Neuronal stem cell (in vitro differentiated cells): ENCODE measurements at regions not wholly inside any gene's neighbourhood (a gene's known extent, or its start where the extent isn't known, plus 50 kb on each side); places are given as distances from the start of the nearest gene placed in this dataset.

Experiments
- DNase-seq: peaks from one replicate; pipeline ENCODE4 v3.0.0-alpha.2; 2013; ENCODE audit warnings: low spot score
- H2AFZ ChIP-seq: one replicate; pipeline ENCODE4 v1.6.1; 2013; ENCODE audit warnings: mild to moderate bottlenecking, low read length, inconsistent platforms
- H2AK5ac ChIP-seq: 2 replicates; pipeline ENCODE4 v1.6.1; 2013; ENCODE audit warnings: low read depth, mild to moderate bottlenecking, inconsistent platforms, low read length, moderate library complexity, mixed read lengths
- H2BK120ac ChIP-seq: 2 replicates; pipeline ENCODE4 v1.6.1; 2013; ENCODE audit warnings: low read depth, mild to moderate bottlenecking, inconsistent platforms, low read length, moderate library complexity, mixed read lengths
- H2BK12ac ChIP-seq: one replicate; pipeline ENCODE4 v1.6.1; 2013; ENCODE audit warnings: low read length, inconsistent platforms
- H2BK15ac ChIP-seq: 2 replicates; pipeline ENCODE4 v1.6.1; 2013; ENCODE audit warnings: mild to moderate bottlenecking, low read length, inconsistent platforms, mixed read lengths
- H2BK5ac ChIP-seq: one replicate; pipeline ENCODE4 v1.6.1; 2013; ENCODE audit warnings: inconsistent platforms, mild to moderate bottlenecking, low read length, moderate library complexity
- H3K14ac ChIP-seq: one replicate; pipeline ENCODE4 v1.6.1; 2013; ENCODE audit warnings: low read length, inconsistent platforms
- H3K18ac ChIP-seq: 2 replicates; pipeline ENCODE4 v1.6.1; 2013; ENCODE audit warnings: low read length, inconsistent platforms
- H3K23ac ChIP-seq: 2 replicates; pipeline ENCODE4 v1.6.1; 2013; ENCODE audit warnings: low read depth, mild to moderate bottlenecking, mixed read lengths, low read length, inconsistent platforms; ENCODE audit not compliant: poor library complexity
- H3K27ac ChIP-seq: replicated peaks from 3 replicates; pipeline ENCODE4 v1.5.1; 2013; ENCODE audit warnings: low read length, inconsistent platforms
- H3K27me3 ChIP-seq, 3 experiments: 2 replicates each; pipeline ENCODE4 v1.6.1; 2013; ENCODE audit warnings: low read length in 3 of 3, mild to moderate bottlenecking in 2 of 3, inconsistent platforms in 1 of 3, low read depth in 1 of 3, mixed read lengths in 1 of 3, moderate library complexity in 1 of 3; ENCODE audit not compliant: control insufficient read depth in 3 of 3, insufficient read depth in 3 of 3
- H3K36me3 ChIP-seq, 2 donors: replicated peaks in 1 of 2; 2 replicates each; pipeline ENCODE4 v1.6.1; 2013; ENCODE audit warnings: low read length in 2 of 2; ENCODE audit not compliant: control insufficient read depth in 2 of 2, insufficient read depth in 2 of 2
- H3K4ac ChIP-seq: 2 replicates; pipeline ENCODE4 v1.6.1; 2013; ENCODE audit warnings: inconsistent platforms, mild to moderate bottlenecking, low read length, moderate library complexity
- H3K4me1 ChIP-seq, 2 donors: 1 replicate in 1 of 2; 2 replicates in 1 of 2; pipeline ENCODE4 v1.6.1; 2013; ENCODE audit warnings: low read length in 2 of 2, low read depth in 1 of 2; ENCODE audit not compliant: control insufficient read depth in 2 of 2, insufficient read depth in 1 of 2
- H3K4me2 ChIP-seq: one replicate; pipeline ENCODE4 v1.6.1; 2013; ENCODE audit warnings: mild to moderate bottlenecking, low read length, inconsistent platforms; ENCODE audit not compliant: insufficient read depth, poor library complexity, severe bottlenecking
- H3K4me3 ChIP-seq, 2 donors: 2 replicates each; pipeline ENCODE4 v1.5.1; 2013; ENCODE audit warnings: low read length in 2 of 2, mild to moderate bottlenecking in 2 of 2, inconsistent platforms in 1 of 2, moderate library complexity in 1 of 2
- H3K79me1 ChIP-seq: one replicate; pipeline ENCODE4 v1.6.1; 2013; ENCODE audit warnings: low read depth, mild to moderate bottlenecking, inconsistent platforms, low read length, moderate library complexity
- H3K9ac ChIP-seq: one replicate; pipeline ENCODE4 v1.6.1; 2013; ENCODE audit warnings: mild to moderate bottlenecking, low read depth, low read length, inconsistent platforms; ENCODE audit not compliant: poor library complexity
- H3K9me3 ChIP-seq, 2 donors: replicated peaks in 1 of 2; 2 replicates each; pipeline versions ENCODE3 to v1.6.1; 2013; ENCODE audit warnings: low read length in 2 of 2, mild to moderate bottlenecking in 2 of 2, inconsistent platforms in 1 of 2, low read depth in 1 of 2, mixed read lengths in 1 of 2, moderate library complexity in 1 of 2; ENCODE audit not compliant: control insufficient read depth in 2 of 2, insufficient read depth in 1 of 2
- H4K8ac ChIP-seq: one replicate; pipeline ENCODE4 v1.6.1; 2013; ENCODE audit warnings: low read depth, mild to moderate bottlenecking, inconsistent platforms, low read length, moderate library complexity
- H4K91ac ChIP-seq: one replicate; pipeline ENCODE4 v1.6.1; 2013; ENCODE audit warnings: low read length, low read depth, mild to moderate bottlenecking, inconsistent platforms; ENCODE audit not compliant: poor library complexity
- WGBS, 2 donors: extraction: QIAGEN DNeasy Blood & Tissue Kit; methylation state at CpG; one replicate each; pipeline ENCODE4 v1.1.7; 2013; ENCODE audit warnings: missing lambda C conversion rate in 2 of 2, mixed read lengths in 1 of 2; ENCODE audit not compliant: insufficient read length in 2 of 2, insufficient replicate concordance in 1 of 2; ENCODE audit errors: extremely low coverage in 2 of 2; 5-methylcytosine and 5-hydroxymethylcytosine counted together

GRCh38 chr5:29994519-29994918 is 1199.0 kb upstream of the CDH6 start:
- Histone ChIP-seq H4K91ac (no peak overlapping the region), H2BK5ac (no peak overlapping the region), H3K9ac (no peak overlapping the region)

GRCh38 chr5:29993286-29993685 is 1200.2 kb upstream of the CDH6 start:
- Histone ChIP-seq H3K18ac (no peak overlapping the region), H3K4me3 (no peak overlapping the region), H3K27me3 (no peaks in the 10 kb centered on the region), H3K9me3 (no peaks in the 10 kb centered on the region), H2BK12ac (no peak overlapping the region), H3K9ac (no peak overlapping the region), H2BK5ac (no peak overlapping the region), H3K36me3 (no peaks in the 10 kb centered on the region), H3K4me1 (no peaks in the 10 kb centered on the region), H4K91ac (no peak overlapping the region), H3K23ac (no peak overlapping the region), H2BK15ac (no peak overlapping the region), H3K79me1 (no peaks in the 10 kb centered on the region), H3K4me2 (no peak overlapping the region), H4K8ac (no peak overlapping the region), H2BK120ac (no peak overlapping the region), H3K4ac (no peak overlapping the region), H3K27ac (no peak overlapping the region), H2AK5ac (no peak overlapping the region), H2AFZ (no peak overlapping the region), H3K14ac (no peak overlapping the region)
- no CpG with 5 or more reads among the region's 3 CpGs for WGBS, 2 donors
- no peak for DNase-seq

More at GRCh38 chr5:29994519-29994918, 1199.0 kb upstream of the CDH6 start:
- H3K14ac ChIP-seq, result no peak overlapping the region
- no peak overlapping the region for H3K4me3 ChIP-seq
- H3K4me1 ChIP-seq, result no peaks in the 10 kb centered on the region
- no peaks in the 10 kb centered on the region for H3K79me1 ChIP-seq
- H3K9me3 ChIP-seq, result no peaks in the 10 kb centered on the region
- H4K8ac ChIP-seq, result no peak overlapping the region
- H2BK120ac ChIP-seq, result no peak overlapping the region
- H3K27me3 ChIP-seq, result no peaks in the 10 kb centered on the region
- H3K23ac ChIP-seq, result no peak overlapping the region
- no peak overlapping the region for H2AFZ ChIP-seq
- no peak overlapping the region for H2BK12ac ChIP-seq
- H3K27ac ChIP-seq, result no peak overlapping the region
- no peak overlapping the region for H2BK15ac ChIP-seq
- H3K18ac ChIP-seq, result no peak overlapping the region
- no CpG with 5 or more reads among the region's 3 CpGs for WGBS, 2 donors
- H3K4ac ChIP-seq, result no peak overlapping the region
- H2AK5ac ChIP-seq, result no peak overlapping the region
- H3K36me3 ChIP-seq, result no peaks in the 10 kb centered on the region
- DNase-seq, result no peak
- no peak overlapping the region for H3K4me2 ChIP-seq

DNA sequence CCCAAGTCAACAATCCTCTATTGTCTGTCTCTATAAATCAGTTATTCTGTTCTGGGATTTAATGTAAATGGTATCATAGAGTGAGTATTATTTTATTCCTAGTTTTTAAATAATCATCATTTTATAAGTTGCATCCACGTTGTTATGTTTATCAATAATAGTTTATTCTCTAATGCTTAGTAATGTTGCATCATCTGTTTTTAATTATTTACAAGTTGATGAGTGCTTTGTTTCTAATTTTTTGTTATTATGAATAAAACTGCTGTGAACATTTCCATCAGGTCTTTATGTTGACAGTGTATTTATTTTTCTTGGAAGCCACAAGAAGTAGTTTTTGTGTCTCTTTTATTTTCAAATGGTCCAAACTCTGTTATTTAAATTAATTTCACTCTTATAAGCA is 1201.2 kb upstream of the CDH6 start:
- Histone ChIP-seq H2BK15ac (no peak overlapping the region), H3K18ac (no peak overlapping the region), H3K4me3 (no peak overlapping the region), H2AFZ (no peak overlapping the region), H3K23ac (no peak overlapping the region), H3K4me1 (no peaks in the 10 kb centered on the region), H4K8ac (no peak overlapping the region), H4K91ac (no peak overlapping the region), H2AK5ac (no peak overlapping the region), H3K79me1 (no peaks in the 10 kb centered on the region), H3K9me3 (no peaks in the 10 kb centered on the region), H3K9ac (no peak overlapping the region), H2BK120ac (no peak overlapping the region), H3K27ac (no peak overlapping the region), H3K27me3 (no peaks in the 10 kb centered on the region), H3K14ac (no peak overlapping the region), H3K36me3 (no peaks in the 10 kb centered on the region), H2BK5ac (no peak overlapping the region), H3K4me2 (no peak overlapping the region), H2BK12ac (no peak overlapping the region), H3K4ac (no peak overlapping the region)
- DNase-seq, result no peak
- no CpG with 5 or more reads among the region's 1 CpG for WGBS, 2 donors

GRCh38 chr5:29990681-29991080 is 1202.8 kb upstream of the CDH6 start:
- no peak overlapping the region for H2AFZ ChIP-seq
- no peaks in the 10 kb centered on the region for H3K79me1 ChIP-seq
- H3K4me2 ChIP-seq, result no peak overlapping the region
- no peak overlapping the region for H3K9ac ChIP-seq
- H3K4me1 ChIP-seq, result no peaks in the 10 kb centered on the region
- no peak overlapping the region for H2BK12ac ChIP-seq
- H3K4ac ChIP-seq, result no peak overlapping the region
- H3K4me3 ChIP-seq, result no peak overlapping the region
- H3K18ac ChIP-seq, result no peak overlapping the region
- no peaks in the 10 kb centered on the region for H3K27me3 ChIP-seq
- H3K9me3 ChIP-seq, result no peaks in the 10 kb centered on the region
- H3K23ac ChIP-seq, result no peak overlapping the region
- H2BK5ac ChIP-seq, result no peak overlapping the region
- H3K36me3 ChIP-seq, result no peaks in the 10 kb centered on the region
- no peak overlapping the region for H3K27ac ChIP-seq
- H2BK120ac ChIP-seq, result no peak overlapping the region
- H4K91ac ChIP-seq, result no peak overlapping the region
- no peak overlapping the region for H4K8ac ChIP-seq
- no peak overlapping the region for H3K14ac ChIP-seq
- H2BK15ac ChIP-seq, result no peak overlapping the region
- no peak for DNase-seq
- no peak overlapping the region for H2AK5ac ChIP-seq
- WGBS, 2 donors, result no CpG with 5 or more reads among the region's 3 CpGs
